ENCODE measurements at regions not wholly inside any gene's neighbourhood (a gene's known extent, or its start where the extent isn't known, plus 50 kb on each side); places are given as distances from the start of the nearest gene placed in this dataset.
"Not testable (repeated sequence)": the region's sequence is repeated elsewhere in the genome, so short reads cannot be mapped to it uniquely, and the experiment has no call there.

DNA sequence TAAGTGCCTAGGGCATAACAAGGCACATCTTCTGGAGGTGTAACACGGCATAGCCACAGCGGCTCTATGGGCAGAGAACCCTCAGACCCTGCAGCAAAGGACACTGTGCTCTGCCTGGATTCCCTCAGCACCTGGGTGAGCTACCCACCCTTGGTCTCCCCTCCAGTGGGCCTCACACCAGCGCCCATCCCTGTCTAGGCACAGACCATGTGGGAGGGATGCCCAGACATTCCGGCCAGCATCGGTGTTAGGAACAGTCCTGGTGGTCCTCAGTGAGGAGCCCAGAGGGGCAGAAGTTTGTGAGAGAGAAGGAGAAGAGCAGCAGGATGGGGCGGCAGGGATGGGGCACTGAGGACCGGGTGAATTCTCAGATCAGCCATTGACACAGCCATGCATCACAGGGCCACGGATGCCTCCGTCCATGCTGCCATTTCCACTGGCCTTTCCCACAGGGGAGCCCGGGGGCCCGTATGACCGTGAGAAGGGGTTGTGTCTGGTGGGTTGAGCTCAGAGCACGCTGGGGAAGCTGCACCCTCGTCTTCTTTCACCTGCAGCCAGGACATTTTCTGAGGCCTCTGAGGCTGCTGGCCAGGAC is 282.7 kb upstream of the SFSWAP start:
- DNase-seq = no peak

DNA sequence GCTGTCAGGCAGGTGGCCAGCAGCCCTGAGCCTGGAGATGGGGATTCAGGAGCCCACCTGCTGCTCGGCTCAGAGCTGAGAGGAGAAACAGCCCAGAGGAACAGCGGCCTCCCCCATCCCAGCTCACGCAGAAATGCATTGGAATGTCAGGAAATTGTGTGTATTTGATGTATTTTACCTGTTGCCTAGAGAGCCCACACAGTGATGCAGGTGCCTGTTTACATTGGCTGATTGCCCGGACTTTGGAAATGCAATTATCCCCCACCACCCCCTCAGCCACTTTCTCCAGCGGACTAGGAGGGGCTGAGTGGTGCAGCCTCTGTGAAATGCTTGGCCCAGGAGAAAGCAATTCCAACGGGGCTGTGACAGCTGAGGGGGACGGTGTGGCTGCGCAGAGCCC is 281.7 kb upstream of the SFSWAP start:
- not testable (repeated sequence) for DNase-seq

- not testable (repeated sequence) for DNase-seq
Observed at GRCh38 chr12:131429697-131430096, 281.2 kb upstream of the SFSWAP start.

GRCh38 chr12:131430158-131430742 is 280.6 kb upstream of the SFSWAP start:
- peak; percentile 7 for DNase-seq

- peak; percentile 9 for DNase-seq
Observed at GRCh38 chr12:131431126-131431655, 279.7 kb upstream of the SFSWAP start.

- DNase-seq = peak; percentile 6
Observed at GRCh38 chr12:131432532-131433260, 278.2 kb upstream of the SFSWAP start.

- DNase-seq = peak; percentile 10
Observed at GRCh38 chr12:131434208-131435125, 276.4 kb upstream of the SFSWAP start.

DNA sequence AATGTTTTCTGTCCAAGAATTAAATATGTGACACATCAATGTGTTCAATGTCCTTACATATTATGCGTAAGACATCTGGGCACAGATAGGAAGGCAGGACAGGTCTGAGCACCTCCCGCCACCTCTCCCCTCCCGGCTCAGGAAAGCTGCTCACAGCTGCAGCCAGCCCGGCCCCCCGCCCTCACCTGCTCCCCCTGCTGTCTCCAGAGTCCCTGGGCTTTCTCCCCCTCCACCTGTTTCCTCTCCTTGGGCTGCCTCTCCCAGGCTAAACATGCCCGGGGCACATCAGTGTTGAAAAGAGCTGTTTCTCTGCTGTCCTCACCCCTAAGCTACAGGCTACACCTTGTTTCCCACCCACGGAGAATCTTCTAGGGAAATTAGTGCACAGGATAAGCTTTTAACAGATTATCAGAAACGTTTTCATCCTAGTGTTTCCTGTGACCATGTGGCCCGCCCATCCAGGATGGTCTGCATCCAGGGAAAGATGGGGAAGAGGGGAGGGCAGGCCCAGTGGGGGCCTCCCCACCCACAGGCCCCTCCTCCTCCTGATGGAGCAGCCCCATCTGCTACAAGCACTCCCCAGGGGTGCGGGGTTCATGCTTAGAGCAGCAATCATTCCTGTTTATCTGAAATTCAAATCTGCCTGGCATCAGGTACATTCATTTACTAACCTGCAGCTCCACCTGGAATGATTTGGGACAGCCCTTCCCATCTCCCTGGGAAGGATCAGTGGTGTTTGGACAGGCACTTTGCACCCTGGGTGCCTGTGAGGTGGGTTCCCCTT is 273.8 kb upstream of the SFSWAP start:
- DNase-seq = no peak

GRCh38 chr12:131437706-131438492 is 273.0 kb upstream of the SFSWAP start:
- DNase-seq = no peak

- DNase-seq = not testable (repeated sequence)
Observed at GRCh38 chr12:131438493-131438835, 272.4 kb upstream of the SFSWAP start.

- no peak for DNase-seq
Observed at GRCh38 chr12:131438881-131439280, 272.0 kb upstream of the SFSWAP start.

DNA sequence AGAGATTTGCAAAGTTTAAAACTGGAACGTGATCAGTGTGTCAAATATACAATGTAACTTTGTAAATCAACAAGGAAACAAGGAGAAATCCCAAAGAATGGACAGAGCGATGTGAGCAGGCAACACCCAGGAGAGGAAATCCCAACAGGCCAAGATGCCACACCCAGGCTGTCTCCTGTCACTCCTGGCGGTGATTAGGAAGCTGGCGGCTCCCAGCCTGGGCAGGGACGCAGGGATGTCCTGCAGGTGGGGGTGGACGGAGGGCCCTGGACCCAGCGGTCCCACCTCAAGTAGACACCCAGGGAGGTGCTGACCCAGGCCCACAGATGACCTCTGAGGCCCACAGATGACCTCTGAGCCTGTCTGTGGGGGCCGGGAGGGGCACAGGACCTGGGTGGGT is 271.1 kb upstream of the SFSWAP start:
- DNase-seq = not testable (repeated sequence)

DNA sequence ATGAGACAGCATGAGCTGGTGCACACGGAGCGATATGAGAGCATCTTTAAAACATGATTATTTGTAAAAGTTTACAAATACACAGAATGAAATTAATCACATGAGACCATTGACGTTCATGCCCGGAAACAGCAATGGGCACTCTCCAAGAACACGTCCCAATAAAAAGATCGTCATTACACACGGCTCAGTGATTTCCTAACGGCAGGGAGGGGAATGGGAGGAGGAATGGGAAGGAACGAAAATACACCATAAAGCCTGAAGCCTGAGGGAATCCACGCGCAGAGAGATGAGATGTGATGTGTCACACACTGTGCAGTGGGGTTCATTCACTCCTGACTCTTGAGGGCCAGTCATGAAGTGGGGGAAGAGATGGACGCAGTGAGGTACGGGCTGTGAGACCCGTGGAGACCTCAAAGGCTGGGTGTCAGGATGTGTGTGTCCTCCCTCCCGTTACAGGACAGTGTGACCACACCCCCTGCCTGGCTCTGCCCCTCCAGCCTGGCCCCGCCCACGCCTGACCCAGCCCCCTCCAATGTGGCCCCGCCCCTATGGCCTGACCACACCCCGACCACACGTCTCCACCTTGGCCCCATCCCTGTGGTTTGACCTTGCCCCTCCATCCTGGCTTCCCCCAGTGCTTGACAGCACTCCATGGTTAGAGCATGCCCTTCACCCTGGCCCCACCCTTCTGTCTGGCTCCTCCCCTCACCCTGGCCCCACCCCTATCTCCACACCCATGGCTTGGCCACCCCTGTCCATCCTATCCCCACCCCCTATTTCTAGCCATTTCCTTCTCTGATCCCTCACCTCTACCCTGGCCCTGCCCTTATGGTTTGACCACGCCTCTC is 270.5 kb upstream of the SFSWAP start:
- not testable (repeated sequence) for DNase-seq

GRCh38 chr12:131441060-131441396 is 269.9 kb upstream of the SFSWAP start:
- DNase-seq = no peak

- no peak for DNase-seq
Observed at GRCh38 chr12:131441638-131442336, 269.1 kb upstream of the SFSWAP start.

DNA sequence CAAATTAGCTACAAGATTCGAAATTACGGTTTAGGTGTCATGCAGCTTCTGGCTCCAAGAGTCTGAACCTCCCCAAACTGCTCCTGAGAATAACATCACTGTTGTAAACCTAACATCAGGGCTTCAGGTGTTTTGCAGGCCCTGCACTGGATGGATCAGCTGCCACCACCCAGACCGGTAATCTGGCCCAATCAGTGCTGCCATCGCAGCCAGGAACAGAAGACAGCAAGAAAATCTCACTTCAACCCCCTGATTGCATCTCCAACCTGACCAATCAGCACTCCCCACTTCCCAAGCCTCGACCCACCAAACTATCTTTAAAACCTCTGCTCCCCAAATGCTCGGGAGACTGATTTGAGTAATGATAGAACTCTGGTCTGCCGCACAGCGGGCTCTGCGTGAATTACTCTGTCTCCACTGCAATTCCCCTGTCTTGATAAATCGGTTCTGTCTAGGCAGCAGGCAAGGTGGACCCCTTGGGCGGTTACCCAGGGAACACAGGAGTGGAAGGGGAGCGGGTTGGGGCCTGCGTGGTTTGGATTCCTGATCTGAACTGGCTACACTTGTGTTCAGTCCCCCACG is 268.5 kb upstream of the SFSWAP start:
- DNase-seq = no peak

- no peak for DNase-seq
Observed at GRCh38 chr12:131443019-131444000, 267.6 kb upstream of the SFSWAP start.

All from stimulated activated CD8-positive, alpha-beta memory T cell treated with anti-CD3 and anti-CD28 coated beads, Interleukin-4, amount 100 ng/mL, for 48 hours (primary cell).